Mesendoderm (in vitro differentiated cells): ENCODE measurements at regions not wholly inside any gene's neighbourhood (a gene's known extent, or its start where the extent isn't known, plus 50 kb on each side); places are given as distances from the start of the nearest gene placed in this dataset.

Experiments used
- DNase-seq: peaks from one replicate; pipeline ENCODE4 v3.0.0; 2013
- H2AK5ac ChIP-seq: 2 replicates; pipeline ENCODE4 v1.6.1; 2013; ENCODE audit warnings: low read length, inconsistent platforms
- H2BK120ac ChIP-seq: 2 replicates; pipeline ENCODE4 v1.6.1; 2013; ENCODE audit warnings: low read depth, mild to moderate bottlenecking, low read length, moderate library complexity, mixed read lengths
- H2BK15ac ChIP-seq: replicated peaks from 2 replicates; pipeline ENCODE4 v1.6.1; 2013; ENCODE audit warnings: low read depth, mild to moderate bottlenecking, moderate library complexity
- H2BK5ac ChIP-seq: 2 replicates; pipeline ENCODE4 v1.6.1; 2013; ENCODE audit warnings: low read length, inconsistent platforms
- H3K18ac ChIP-seq: 2 replicates; pipeline ENCODE4 v1.6.1; 2013; ENCODE audit warnings: mild to moderate bottlenecking, low read length, mixed read lengths
- H3K23ac ChIP-seq: one replicate; pipeline ENCODE4 v1.6.1; 2013; ENCODE audit warnings: low read length
- H3K27ac ChIP-seq: 2 replicates; pipeline ENCODE4 v1.5.1; 2013; ENCODE audit warnings: low read depth, mild to moderate bottlenecking, inconsistent platforms, low read length, moderate library complexity
- H3K27me3 ChIP-seq: 2 replicates; pipeline ENCODE4 v1.6.1; 2013; ENCODE audit warnings: low read length, control low read depth, mild to moderate bottlenecking, inconsistent platforms; ENCODE audit not compliant: insufficient read depth, poor library complexity
- H3K36me3 ChIP-seq: 2 replicates; pipeline ENCODE4 v1.6.1; 2013; ENCODE audit warnings: low read length, inconsistent platforms; ENCODE audit not compliant: control insufficient read depth, insufficient read depth
- H3K4ac ChIP-seq: one replicate; pipeline ENCODE4 v1.6.1; 2013; ENCODE audit warnings: low read depth, mild to moderate bottlenecking, low read length, moderate library complexity
- H3K4me1 ChIP-seq: 2 replicates; pipeline ENCODE4 v1.6.1; 2013; ENCODE audit warnings: low read depth, low read length, inconsistent platforms; ENCODE audit not compliant: control insufficient read depth
- H3K4me2 ChIP-seq: 2 replicates; pipeline ENCODE4 v1.6.1; 2013; ENCODE audit warnings: low read length
- H3K4me3 ChIP-seq: 2 replicates; pipeline ENCODE4 v1.5.1; 2013; ENCODE audit warnings: mild to moderate bottlenecking, low read length
- H3K56ac ChIP-seq: one replicate; pipeline ENCODE4 v1.6.1; 2013; ENCODE audit warnings: low read length
- H3K79me1 ChIP-seq: 2 replicates; pipeline ENCODE4 v1.6.1; 2013; ENCODE audit warnings: low read length, inconsistent platforms
- H3K79me2 ChIP-seq: 2 replicates; pipeline ENCODE4 v1.6.1; 2013; ENCODE audit warnings: mild to moderate bottlenecking, low read length; ENCODE audit not compliant: control insufficient read depth, insufficient read depth
- H3K9ac ChIP-seq: 2 replicates; pipeline ENCODE4 v1.6.1; 2013; ENCODE audit warnings: low read length, inconsistent platforms
- H4K5ac ChIP-seq: one replicate; pipeline ENCODE4 v1.6.1; 2013; ENCODE audit warnings: low read length
- H4K8ac ChIP-seq: one replicate; pipeline ENCODE4 v1.6.1; 2013; ENCODE audit warnings: low read depth, mild to moderate bottlenecking, control low read depth, low read length, moderate library complexity
- WGBS: extraction: QIAGEN DNeasy Blood & Tissue Kit; methylation state at CpG from one replicate; pipeline ENCODE4 v1.1.7; 2013; ENCODE audit warnings: low lambda C conversion rate, missing lambda C conversion rate; ENCODE audit not compliant: insufficient coverage; ENCODE audit errors: extremely low coverage; 5-methylcytosine and 5-hydroxymethylcytosine counted together

DNA sequence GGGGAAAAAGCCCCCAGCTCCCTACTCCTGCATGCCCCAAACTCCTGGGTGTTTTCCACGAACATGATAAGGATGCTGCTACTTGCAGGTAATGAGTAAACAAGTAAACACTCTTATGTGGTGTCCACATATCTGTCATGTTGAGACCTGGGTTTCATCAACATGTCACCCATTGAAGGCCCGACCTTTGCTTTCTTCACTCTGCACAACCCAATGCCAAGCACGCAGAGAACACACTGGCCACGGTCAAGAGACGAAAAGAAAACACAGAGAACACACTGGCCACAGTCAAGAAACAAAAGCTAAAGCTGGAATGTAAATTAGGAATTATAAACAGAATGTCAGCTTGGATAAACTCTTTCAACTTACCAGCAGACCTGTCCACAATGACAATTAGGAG is 143.1 kb downstream of the TTC32 start:
- Histone ChIP-seq H3K9ac (no peak overlapping the region), H2BK15ac (no peak overlapping the region), H2BK120ac (no peak overlapping the region), H4K8ac (no peak overlapping the region), H3K56ac (no peak overlapping the region), H3K36me3 (no peaks in the 10 kb centered on the region), H3K23ac (no peak overlapping the region), H3K79me1 (no peaks in the 10 kb centered on the region), H3K18ac (no peak overlapping the region), H3K4ac (no peak overlapping the region), H3K27me3 (no peaks in the 10 kb centered on the region), H3K4me3 (no peak overlapping the region), H2BK5ac (no peak overlapping the region), H3K4me2 (no peak overlapping the region), H3K27ac (no peak overlapping the region), H4K5ac (no peak overlapping the region), H2AK5ac (no peak overlapping the region), H3K79me2 (no peaks in the 10 kb centered on the region), H3K4me1 (no peaks in the 10 kb centered on the region)
- no peak for DNase-seq
- WGBS: no CpG with 5 or more reads among the region's 5 CpGs

- H3K4ac ChIP-seq: no peak overlapping the region
- H3K4me2 ChIP-seq: no peak overlapping the region
- no peak for DNase-seq
- no CpG with 5 or more reads among the region's 3 CpGs for WGBS
- no peak overlapping the region for H2BK5ac ChIP-seq
- H3K4me3 ChIP-seq: no peak overlapping the region
- no peaks in the 10 kb centered on the region for H3K27me3 ChIP-seq
- no peak overlapping the region for H3K27ac ChIP-seq
- no peak overlapping the region for H3K18ac ChIP-seq
- no peaks in the 10 kb centered on the region for H3K79me1 ChIP-seq
- H3K9ac ChIP-seq: no peak overlapping the region
- no peak overlapping the region for H3K23ac ChIP-seq
- H3K36me3 ChIP-seq: no peaks in the 10 kb centered on the region
- H4K5ac ChIP-seq: no peak overlapping the region
- no peaks in the 10 kb centered on the region for H3K4me1 ChIP-seq
- H3K56ac ChIP-seq: no peak overlapping the region
- H3K79me2 ChIP-seq: no peaks in the 10 kb centered on the region
- no peak overlapping the region for H4K8ac ChIP-seq
- no peak overlapping the region for H2BK15ac ChIP-seq
- no peak overlapping the region for H2BK120ac ChIP-seq
- no peak overlapping the region for H2AK5ac ChIP-seq
These were observed 144.2 kb downstream of the TTC32 start for GRCh38 chr2:19757586-19757985.

- no peak overlapping the region for H3K23ac ChIP-seq
- no peak overlapping the region for H3K9ac ChIP-seq
- no peak overlapping the region for H3K56ac ChIP-seq
- no peak overlapping the region for H3K4me3 ChIP-seq
- H3K36me3 ChIP-seq: no peaks in the 10 kb centered on the region
- H3K79me1 ChIP-seq: no peaks in the 10 kb centered on the region
- H3K4me2 ChIP-seq: no peak overlapping the region
- H3K79me2 ChIP-seq: no peaks in the 10 kb centered on the region
- H2BK5ac ChIP-seq: no peak overlapping the region
- no peak overlapping the region for H3K4ac ChIP-seq
- H2AK5ac ChIP-seq: no peak overlapping the region
- no peak overlapping the region for H4K5ac ChIP-seq
- H3K4me1 ChIP-seq: no peaks in the 10 kb centered on the region
- H2BK120ac ChIP-seq: no peak overlapping the region
- no peak overlapping the region for H2BK15ac ChIP-seq
- no CpG with 5 or more reads among the region's 10 CpGs for WGBS
- no peak overlapping the region for H4K8ac ChIP-seq
- no peak overlapping the region for H3K27ac ChIP-seq
- no peak for DNase-seq
- H3K27me3 ChIP-seq: no peaks in the 10 kb centered on the region
- no peak overlapping the region for H3K18ac ChIP-seq
These were observed 146.9 kb downstream of the TTC32 start for GRCh38 chr2:19754907-19755306.

DNA sequence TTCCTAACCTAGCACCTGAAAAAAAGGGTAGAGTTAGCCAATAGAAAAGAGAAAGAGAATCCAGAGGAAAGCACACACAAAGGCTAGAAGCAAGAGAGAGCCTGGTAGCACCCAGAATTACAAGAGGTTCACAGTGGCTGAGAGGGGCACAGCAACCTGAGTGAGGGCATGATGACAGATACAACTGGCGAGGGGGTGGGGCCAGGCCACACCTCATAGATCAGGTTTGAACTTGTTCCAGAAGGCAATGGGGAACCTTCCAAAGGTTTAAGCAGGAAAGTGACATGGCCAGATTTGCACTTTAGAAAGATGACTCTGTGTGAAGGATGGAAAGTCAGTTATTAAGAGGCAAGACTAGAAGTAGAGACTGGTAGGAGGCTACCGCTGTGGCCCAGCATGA is 148.0 kb downstream of the TTC32 start:
- H3K79me2 ChIP-seq: no peaks in the 10 kb centered on the region
- H3K4ac ChIP-seq: no peak overlapping the region
- H4K5ac ChIP-seq: no peak overlapping the region
- H3K79me1 ChIP-seq: no peaks in the 10 kb centered on the region
- H3K27ac ChIP-seq: no peak overlapping the region
- no peak overlapping the region for H3K4me2 ChIP-seq
- no peak overlapping the region for H3K4me3 ChIP-seq
- H3K9ac ChIP-seq: no peak overlapping the region
- H3K23ac ChIP-seq: no peak overlapping the region
- WGBS: no CpG with 5 or more reads among the region's 2 CpGs
- H3K4me1 ChIP-seq: no peaks in the 10 kb centered on the region
- H3K18ac ChIP-seq: no peak overlapping the region
- no peaks in the 10 kb centered on the region for H3K27me3 ChIP-seq
- H3K36me3 ChIP-seq: no peaks in the 10 kb centered on the region
- H2BK120ac ChIP-seq: no peak overlapping the region
- no peak for DNase-seq
- H2BK5ac ChIP-seq: no peak overlapping the region
- no peak overlapping the region for H2AK5ac ChIP-seq
- H4K8ac ChIP-seq: no peak overlapping the region
- H3K56ac ChIP-seq: no peak overlapping the region
- H2BK15ac ChIP-seq: no peak overlapping the region

DNA sequence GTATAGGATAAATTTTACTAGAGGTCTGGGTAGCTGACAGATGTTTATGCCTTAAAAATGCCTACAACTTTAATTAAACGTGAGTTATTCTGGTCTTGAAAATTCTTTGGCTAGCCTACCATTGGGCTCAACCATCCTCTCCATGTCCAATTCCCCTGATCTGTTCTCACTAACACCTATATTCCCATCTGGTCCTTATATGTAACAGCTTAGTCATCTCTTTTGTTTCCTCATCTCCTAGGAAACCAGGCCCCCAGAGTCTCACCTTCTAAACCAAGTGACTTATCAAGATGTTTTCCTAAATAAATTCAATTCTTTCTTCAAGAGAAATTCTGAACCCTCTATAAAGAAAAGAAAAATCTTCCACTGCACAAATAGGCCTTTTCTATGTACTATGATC is 148.5 kb downstream of the TTC32 start:
- H3K27me3 ChIP-seq: no peaks in the 10 kb centered on the region
- H3K4me2 ChIP-seq: no peak overlapping the region
- no peaks in the 10 kb centered on the region for H3K79me1 ChIP-seq
- H4K5ac ChIP-seq: no peak overlapping the region
- H3K27ac ChIP-seq: no peak overlapping the region
- no peak overlapping the region for H3K9ac ChIP-seq
- no peak overlapping the region for H2BK120ac ChIP-seq
- DNase-seq: no peak
- H3K4ac ChIP-seq: no peak overlapping the region
- no peak overlapping the region for H2BK5ac ChIP-seq
- H3K18ac ChIP-seq: no peak overlapping the region
- no peak overlapping the region for H3K23ac ChIP-seq
- no peaks in the 10 kb centered on the region for H3K4me1 ChIP-seq
- no peak overlapping the region for H4K8ac ChIP-seq
- no peak overlapping the region for H2BK15ac ChIP-seq
- WGBS: no CpG with 5 or more reads among the region's 1 CpG
- H3K56ac ChIP-seq: no peak overlapping the region
- H3K4me3 ChIP-seq: no peak overlapping the region
- H2AK5ac ChIP-seq: no peak overlapping the region
- no peaks in the 10 kb centered on the region for H3K36me3 ChIP-seq
- H3K79me2 ChIP-seq: no peaks in the 10 kb centered on the region

- no peak overlapping the region for H3K4me2 ChIP-seq
- H3K9ac ChIP-seq: no peak overlapping the region
- H3K4ac ChIP-seq: no peak overlapping the region
- no peak overlapping the region for H2BK5ac ChIP-seq
- H4K5ac ChIP-seq: no peak overlapping the region
- H3K4me3 ChIP-seq: no peak overlapping the region
- H3K18ac ChIP-seq: no peak overlapping the region
- no peaks in the 10 kb centered on the region for H3K36me3 ChIP-seq
- no peaks in the 10 kb centered on the region for H3K79me1 ChIP-seq
- H2BK120ac ChIP-seq: no peak overlapping the region
- H2AK5ac ChIP-seq: no peak overlapping the region
- no peak overlapping the region for H3K23ac ChIP-seq
- H3K79me2 ChIP-seq: no peaks in the 10 kb centered on the region
- H3K4me1 ChIP-seq: no peaks in the 10 kb centered on the region
- no peak overlapping the region for H3K56ac ChIP-seq
- WGBS: no CpG with 5 or more reads among the region's 3 CpGs
- no peak overlapping the region for H2BK15ac ChIP-seq
- H4K8ac ChIP-seq: no peak overlapping the region
- DNase-seq: no peak
- no peaks in the 10 kb centered on the region for H3K27me3 ChIP-seq
- H3K27ac ChIP-seq: no peak overlapping the region
These were observed 149.3 kb downstream of the TTC32 start for GRCh38 chr2:19752500-19752899.
